ENCODE measurements at regions not wholly inside any gene's neighbourhood (a gene's known extent, or its start where the extent isn't known, plus 50 kb on each side); places are given as distances from the start of the nearest gene placed in this dataset.
A peak's percentile ranks its signal among the peaks of the same experiment; 100 is the strongest.

GRCh38 chr4:178681871-178682270, 1239.6 kb upstream of the AGA start:
- Mint-ChIP-seq H3K36me3 (ENCODE audit: insufficient read depth) (no peaks in the 10 kb centered on the region), H3K27me3 (no peaks in the 10 kb centered on the region), H3K27ac (no peak overlapping the region), H3K4me3 (ENCODE audit: low read depth) (no peak overlapping the region), H3K4me1 (ENCODE audit: low read depth) (no peaks in the 10 kb centered on the region), H3K9me3 (ENCODE audit: low read depth) (no peaks in the 10 kb centered on the region)
- TF ChIP-seq CTCF (IDR thresholded peaks at IDR 0.05; ENCODE audit: unreplicated experiment): no peak
- no peak for DNase-seq (ENCODE audit: low spot score, unreplicated experiment)

DNA sequence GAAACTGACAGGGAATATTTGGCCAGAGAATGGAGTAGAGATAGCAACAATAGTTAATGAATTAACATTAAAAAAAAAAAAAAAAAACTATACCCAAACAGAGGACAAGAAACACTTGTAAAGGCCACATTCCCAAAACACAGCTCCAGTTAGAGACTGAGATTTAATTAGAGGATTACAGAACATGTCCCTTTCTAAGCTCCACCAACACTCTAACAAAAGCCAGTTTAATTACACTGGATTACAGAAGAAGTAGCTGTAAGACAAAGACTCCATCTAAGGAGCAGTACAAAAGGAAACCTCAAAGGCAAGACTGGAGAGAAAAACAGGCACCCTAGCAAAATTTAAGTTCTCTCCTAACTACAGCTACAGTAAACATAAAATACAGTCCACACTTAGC, 1247.7 kb upstream of the AGA start:
- TF ChIP-seq CTCF (IDR thresholded peaks at IDR 0.05; ENCODE audit: unreplicated experiment): no peak

GRCh38 chr4:178693816-178694215, 1251.6 kb upstream of the AGA start:
- H3K9me3 Mint-ChIP-seq (ENCODE audit: low read depth): no peaks in the 10 kb centered on the region
- no peaks in the 10 kb centered on the region for H3K27me3 Mint-ChIP-seq
- H3K36me3 Mint-ChIP-seq (ENCODE audit: insufficient read depth): no peaks in the 10 kb centered on the region
- H3K4me3 Mint-ChIP-seq (ENCODE audit: low read depth): no peak overlapping the region
- DNase-seq (ENCODE audit: low spot score, unreplicated experiment): no peak
- H3K27ac Mint-ChIP-seq: peak overlapping the region; percentile 10
- TF ChIP-seq CTCF (IDR thresholded peaks at IDR 0.05; ENCODE audit: unreplicated experiment): no peak
- no peaks in the 10 kb centered on the region for H3K4me1 Mint-ChIP-seq (ENCODE audit: low read depth)

More for the DNA sequence above, 1247.7 kb upstream of the AGA start:
- no peak for DNase-seq (ENCODE audit: low spot score, unreplicated experiment)
- Mint-ChIP-seq H3K27me3 (no peaks in the 10 kb centered on the region), H3K4me1 (ENCODE audit: low read depth) (no peaks in the 10 kb centered on the region), H3K4me3 (ENCODE audit: low read depth) (no peak overlapping the region), H3K36me3 (ENCODE audit: insufficient read depth) (no peaks in the 10 kb centered on the region), H3K27ac (no peak overlapping the region), H3K9me3 (ENCODE audit: low read depth) (no peaks in the 10 kb centered on the region)

DNA sequence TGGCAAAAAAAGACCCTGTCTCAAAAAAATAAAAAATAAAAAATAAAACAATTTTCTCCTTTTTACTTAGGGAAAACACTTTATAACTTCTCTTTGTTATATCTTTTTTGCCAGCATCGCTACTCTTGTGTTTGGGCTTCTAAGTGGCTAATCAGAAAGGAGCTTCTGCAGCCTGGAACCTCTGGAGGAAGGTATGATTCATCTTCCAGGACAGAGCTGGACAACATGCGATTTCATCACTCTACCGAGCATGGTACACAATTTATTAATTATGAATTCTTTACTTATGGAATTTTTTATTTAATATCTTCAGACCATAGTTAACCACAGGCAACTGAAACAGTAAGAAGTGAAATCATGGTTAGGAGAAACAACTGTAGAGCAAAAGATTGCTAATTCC, 1254.3 kb upstream of the AGA start:
- no peak overlapping the region for H3K27ac Mint-ChIP-seq
- no peaks in the 10 kb centered on the region for H3K4me1 Mint-ChIP-seq (ENCODE audit: low read depth)
- H3K36me3 Mint-ChIP-seq (ENCODE audit: insufficient read depth): no peaks in the 10 kb centered on the region
- no peaks in the 10 kb centered on the region for H3K27me3 Mint-ChIP-seq
- no peak for DNase-seq (ENCODE audit: low spot score, unreplicated experiment)
- no peaks in the 10 kb centered on the region for H3K9me3 Mint-ChIP-seq (ENCODE audit: low read depth)
- H3K4me3 Mint-ChIP-seq (ENCODE audit: low read depth): no peak overlapping the region
- TF ChIP-seq CTCF (IDR thresholded peaks at IDR 0.05; ENCODE audit: unreplicated experiment): no peak

DNA sequence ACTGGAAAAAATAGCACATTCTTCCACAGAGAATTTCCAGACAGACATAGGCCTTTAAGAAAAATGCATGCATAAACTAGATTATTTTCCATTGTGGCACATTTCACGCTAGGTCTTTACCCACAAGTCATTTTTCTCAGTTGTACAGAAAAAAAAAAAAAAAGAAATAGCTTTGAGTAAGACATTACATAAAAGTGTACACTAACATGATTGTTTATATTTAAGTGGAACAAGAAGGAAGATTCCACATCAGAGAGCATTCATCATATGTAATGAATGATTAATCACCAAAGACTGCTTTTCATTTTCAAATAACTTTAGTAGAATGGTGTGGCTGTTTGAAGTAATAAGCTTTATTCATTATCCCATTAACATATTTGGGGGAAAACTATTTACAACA, 1270.2 kb upstream of the AGA start:
- peaks cover 12% of the 10 kb centered on the region for H3K4me1 Mint-ChIP-seq (ENCODE audit: low read depth)

More for the DNA sequence above, 1270.2 kb upstream of the AGA start:
- no peak overlapping the region for H3K4me3 Mint-ChIP-seq (ENCODE audit: low read depth)
- no peak for DNase-seq (ENCODE audit: low spot score, unreplicated experiment)
- no peaks in the 10 kb centered on the region for H3K9me3 Mint-ChIP-seq (ENCODE audit: low read depth)
- H3K27ac Mint-ChIP-seq: no peak overlapping the region
- H3K36me3 Mint-ChIP-seq (ENCODE audit: insufficient read depth): no peaks in the 10 kb centered on the region
- no peak for TF ChIP-seq CTCF (IDR thresholded peaks at IDR 0.05; ENCODE audit: unreplicated experiment)
- H3K27me3 Mint-ChIP-seq: no peaks in the 10 kb centered on the region
